ENCODE measurements at regions not wholly inside any gene's neighbourhood (a gene's known extent, or its start where the extent isn't known, plus 50 kb on each side); places are given as distances from the start of the nearest gene placed in this dataset.

DNA sequence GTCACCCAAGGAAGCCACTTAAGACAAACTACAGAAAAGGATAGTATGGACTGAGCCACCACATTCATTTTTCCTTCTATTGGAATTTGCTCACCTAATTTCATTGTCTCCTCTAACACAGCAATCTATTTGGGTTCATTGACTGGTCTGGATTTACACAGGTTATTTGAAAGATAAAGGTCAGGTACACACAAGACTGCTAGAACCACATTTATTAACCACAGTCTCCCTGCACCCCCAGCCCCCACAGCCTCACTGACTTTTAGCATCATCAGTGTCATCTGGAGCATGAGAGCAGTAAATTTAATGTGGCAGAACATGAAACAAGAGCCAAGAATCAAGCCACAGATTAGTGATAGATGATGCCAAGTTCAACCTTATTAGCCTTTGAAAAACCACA is 226.9 kb upstream of the GYPC start:
- no peak overlapping the region for H4K8ac ChIP-seq (ENCODE audit: low read depth in 2 of 2, low read length in 2 of 2)
- ChIA-PET POLR2A (ENCODE audit: unreplicated experiment) (no interaction called here), CTCF (no interaction called here)
- H2AK9ac ChIP-seq (replicated peaks; ENCODE audit: low read depth, low read length, poor library complexity) = no peak overlapping the region
- no peak overlapping the region for H3K27ac ChIP-seq (ENCODE audit: insufficient read depth, low read length)
- dilution Hi-C loops (cut with HindIII; ENCODE audit: low sequenced_read_pairs, unreplicated experiment) (no loop called here), intact Hi-C loops (cut with micrococcal nuclease) (no loop called here), in situ Hi-C loops (cut with MboI; ENCODE audit: low sequenced_read_pairs) (no loop called here)
- no peak overlapping the region for H2BK120ac ChIP-seq (ENCODE audit: low read depth, low read length)
- H4K91ac ChIP-seq (ENCODE audit: insufficient read depth, low read depth, low read length) = no peak overlapping the region
- H3K9ac ChIP-seq (ENCODE audit: low read depth, low read length) = no peak overlapping the region
- no peaks in the 10 kb centered on the region for H3K36me3 ChIP-seq (ENCODE audit: control insufficient read depth, insufficient read depth, low read length)
- peaks cover 5% of the 10 kb centered on the region for H3K9me3 ChIP-seq (ENCODE audit: control insufficient read depth, insufficient read depth, low read length)
- H2BK20ac ChIP-seq (ENCODE audit: low read depth, low read length) = no peak overlapping the region
- no peaks in the 10 kb centered on the region for H3K9me1 ChIP-seq (ENCODE audit: insufficient read depth, low read length)
- H4K5ac ChIP-seq (ENCODE audit: low read depth, low read length) = no peak overlapping the region
- no peak overlapping the region for H3K56ac ChIP-seq (ENCODE audit: extremely low read depth, insufficient read depth, low read length)
- no peak overlapping the region for H2AK5ac ChIP-seq (ENCODE audit: low read depth, low read length)
- H3K4me2 ChIP-seq (ENCODE audit: low read depth, low read length) = no peak overlapping the region
- no peaks in the 10 kb centered on the region for H3K27me3 ChIP-seq (ENCODE audit: control insufficient read depth, insufficient read depth, low read length)
- H2AFZ ChIP-seq (replicated peaks; ENCODE audit: low read length, poor library complexity) = no peak overlapping the region
- TF ChIP-seq MAFK (IDR thresholded peaks at IDR 0.05; ENCODE audit: low read depth, low read length) (no peak), FOS (IDR thresholded peaks at IDR 0.05; ENCODE audit: low read depth, low read length) (no peak), MAZ (IDR thresholded peaks at IDR 0.05; ENCODE audit: borderline replicate concordance, low read depth, low read length) (no peak), NFE2L2 (IDR thresholded peaks at IDR 0.05; ENCODE audit: low read depth, low read length) (no peak), POLR2A (IDR thresholded peaks at IDR 0.05; ENCODE audit: low read depth, low read length) (no peak), CHD1 (IDR thresholded peaks at IDR 0.05; ENCODE audit: low read depth, low read length) (no peak), RAD21 (IDR thresholded peaks at IDR 0.05; ENCODE audit: low read length) (no peak), CEBPB (IDR thresholded peaks at IDR 0.05; ENCODE audit: low read depth, low read length) (no peak), MXI1 (IDR thresholded peaks at IDR 0.05; ENCODE audit: borderline replicate concordance, low read depth, low read length) (no peak), RCOR1 (IDR thresholded peaks at IDR 0.05; ENCODE audit: insufficient replicate concordance, low read length) (no peak), BHLHE40 (IDR thresholded peaks at IDR 0.05; ENCODE audit: low read depth, low read length) (no peak)
- TF ChIP-seq, protein P1, sequence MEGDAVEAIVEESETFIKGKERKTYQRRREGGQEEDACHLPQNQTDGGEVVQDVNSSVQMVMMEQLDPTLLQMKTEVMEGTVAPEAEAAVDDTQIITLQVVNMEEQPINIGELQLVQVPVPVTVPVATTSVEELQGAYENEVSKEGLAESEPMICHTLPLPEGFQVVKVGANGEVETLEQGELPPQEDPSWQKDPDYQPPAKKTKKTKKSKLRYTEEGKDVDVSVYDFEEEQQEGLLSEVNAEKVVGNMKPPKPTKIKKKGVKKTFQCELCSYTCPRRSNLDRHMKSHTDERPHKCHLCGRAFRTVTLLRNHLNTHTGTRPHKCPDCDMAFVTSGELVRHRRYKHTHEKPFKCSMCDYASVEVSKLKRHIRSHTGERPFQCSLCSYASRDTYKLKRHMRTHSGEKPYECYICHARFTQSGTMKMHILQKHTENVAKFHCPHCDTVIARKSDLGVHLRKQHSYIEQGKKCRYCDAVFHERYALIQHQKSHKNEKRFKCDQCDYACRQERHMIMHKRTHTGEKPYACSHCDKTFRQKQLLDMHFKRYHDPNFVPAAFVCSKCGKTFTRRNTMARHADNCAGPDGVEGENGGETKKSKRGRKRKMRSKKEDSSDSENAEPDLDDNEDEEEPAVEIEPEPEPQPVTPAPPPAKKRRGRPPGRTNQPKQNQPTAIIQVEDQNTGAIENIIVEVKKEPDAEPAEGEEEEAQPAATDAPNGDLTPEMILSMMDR (conservative IDR thresholded peaks at IDR 0.05; ENCODE audit: low read depth, low read length) = no peak
- H3K4me3 ChIP-seq (ENCODE audit: insufficient read depth, low read depth, low read length) = no peak overlapping the region
- no peak for DNase-seq
- no TSS peak for BruUV-seq (replicated peaks)
- no peak overlapping the region for H3K4ac ChIP-seq (ENCODE audit: low read depth, low read length)
- H3K23ac ChIP-seq (ENCODE audit: low read depth, low read length) = no peak overlapping the region
- no peak overlapping the region for H2BK15ac ChIP-seq (ENCODE audit: low read depth, low read length)
- no peak overlapping the region for H3K18ac ChIP-seq (ENCODE audit: low read depth, low read length)
- no peaks in the 10 kb centered on the region for H3K79me1 ChIP-seq (ENCODE audit: low read depth in 1 of 2, low read length in 2 of 2)
- ATAC-seq (ENCODE audit: low read depth) = no peak
- H2BK5ac ChIP-seq (ENCODE audit: low read depth, low read length, poor library complexity, severe bottlenecking) = no peak overlapping the region
- H3K4me1 ChIP-seq (ENCODE audit: control insufficient read depth, insufficient read depth, low read length) = no peaks in the 10 kb centered on the region
- no peak overlapping the region for H3K14ac ChIP-seq (replicated peaks; ENCODE audit: low read depth, low read length)
- H4K20me1 ChIP-seq (ENCODE audit: insufficient read depth, low read length) = no peaks in the 10 kb centered on the region

All from IMR-90 (cell line).